Fibroblast of lung (primary cell): ENCODE measurements at regions not wholly inside any gene's neighbourhood (a gene's known extent, or its start where the extent isn't known, plus 50 kb on each side); places are given as distances from the start of the nearest gene placed in this dataset.

Source experiments
- CTCF ChIP-seq, 2 donors: IDR thresholded peaks in 1 of 2; conservative IDR thresholded peaks in 1 of 2; 1 replicate in 1 of 2; 2 replicates in 1 of 2; pipeline ENCODE4 v1.5.1; 2011 to 2012; ENCODE audit warnings: low read length in 2 of 2, control low read depth in 1 of 2, inconsistent platforms in 1 of 2, low read depth in 1 of 2, mild to moderate bottlenecking in 1 of 2
- EZH2 ChIP-seq: IDR thresholded peaks from 2 replicates; pipeline ENCODE4 v1.5.1; 2012; ENCODE audit warnings: low read length, control low read depth, mild to moderate bottlenecking; ENCODE audit errors: missing control alignments

- TF ChIP-seq EZH2: no peak
- TF ChIP-seq CTCF (conservative IDR thresholded peaks at IDR 0.05 in 1 of 2, IDR thresholded peaks at IDR 0.05 in 1 of 2; ENCODE audit: low read depth in 1 of 2, low read length in 2 of 2): no peak
These were observed 85.2 kb downstream of the DRAM2 start for GRCh38 chr1:111054656-111055055.
